GM19467 (cell line): ENCODE measurements at regions not wholly inside any gene's neighbourhood (a gene's known extent, or its start where the extent isn't known, plus 50 kb on each side); places are given as distances from the start of the nearest gene placed in this dataset.
"Not testable (repeated sequence)": the region's sequence is repeated elsewhere in the genome, so short reads cannot be mapped to it uniquely, and the experiment has no call there.

Experiments used
- ATAC-seq: cut with Tn5 transposase; IDR thresholded peaks from one replicate; pipeline ENCODE4 v1.9.1; 2021; ENCODE audit warnings: mild to moderate bottlenecking, moderate library complexity; ENCODE audit not compliant: unreplicated experiment

DNA sequence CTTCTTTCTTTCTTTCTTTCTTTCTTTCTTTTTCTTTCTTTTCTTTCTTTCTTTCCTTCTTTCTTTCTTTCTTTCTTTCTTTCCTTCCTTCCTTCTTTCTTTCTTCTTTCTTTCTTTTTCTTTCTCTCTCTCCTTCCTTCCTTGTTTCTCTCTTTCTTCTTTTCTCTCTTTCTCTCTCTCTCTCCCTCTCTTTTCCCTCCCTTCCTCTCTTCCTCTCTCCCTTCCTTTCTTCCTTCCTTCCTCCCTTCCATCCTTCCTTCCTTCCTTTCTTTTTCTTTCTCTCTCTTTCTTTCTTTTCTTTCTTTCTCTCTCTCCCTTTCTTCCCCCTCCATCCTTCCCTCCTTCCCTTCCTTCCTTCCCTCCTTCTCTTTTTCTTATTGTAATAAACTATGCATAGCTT lies 105.5 kb downstream of the ZBTB18 start:
- not testable (repeated sequence) for ATAC-seq

DNA sequence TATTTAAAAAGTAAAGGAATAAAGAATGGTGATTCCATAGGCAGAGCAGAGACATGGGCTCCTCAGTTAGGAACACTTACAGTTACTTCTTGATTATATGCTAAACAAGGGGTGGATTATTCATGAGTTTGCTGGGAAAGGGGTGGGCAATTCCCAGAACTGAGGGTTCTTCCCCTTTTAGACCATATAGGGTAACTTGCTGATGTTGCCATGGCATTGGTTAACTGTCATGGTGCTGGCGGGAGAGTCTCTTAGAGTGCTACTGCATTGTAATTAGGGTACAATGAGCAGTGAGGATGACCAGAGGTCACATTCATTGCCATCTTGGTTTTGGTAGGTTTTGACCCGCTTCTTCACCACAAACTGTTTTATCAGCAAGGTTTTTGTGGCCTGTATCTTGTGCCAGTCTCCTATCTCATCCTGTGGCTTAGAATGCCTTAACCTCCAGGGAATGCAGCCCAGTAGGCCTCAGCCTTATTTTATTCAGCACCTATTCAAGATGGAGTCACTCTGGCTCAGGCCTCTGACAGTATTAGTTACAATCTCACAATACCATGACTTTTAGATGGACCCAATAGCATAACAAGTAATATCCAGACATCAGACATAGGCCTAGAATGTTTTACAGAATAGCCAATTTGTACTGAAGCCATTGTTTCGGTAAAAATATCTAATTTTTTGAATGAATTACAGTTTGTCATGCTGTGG lies 106.8 kb downstream of the ZBTB18 start:
- ATAC-seq, result no peak

GRCh38 chr1:244159646-244160045 lies 108.6 kb downstream of the ZBTB18 start:
- no peak for ATAC-seq

DNA sequence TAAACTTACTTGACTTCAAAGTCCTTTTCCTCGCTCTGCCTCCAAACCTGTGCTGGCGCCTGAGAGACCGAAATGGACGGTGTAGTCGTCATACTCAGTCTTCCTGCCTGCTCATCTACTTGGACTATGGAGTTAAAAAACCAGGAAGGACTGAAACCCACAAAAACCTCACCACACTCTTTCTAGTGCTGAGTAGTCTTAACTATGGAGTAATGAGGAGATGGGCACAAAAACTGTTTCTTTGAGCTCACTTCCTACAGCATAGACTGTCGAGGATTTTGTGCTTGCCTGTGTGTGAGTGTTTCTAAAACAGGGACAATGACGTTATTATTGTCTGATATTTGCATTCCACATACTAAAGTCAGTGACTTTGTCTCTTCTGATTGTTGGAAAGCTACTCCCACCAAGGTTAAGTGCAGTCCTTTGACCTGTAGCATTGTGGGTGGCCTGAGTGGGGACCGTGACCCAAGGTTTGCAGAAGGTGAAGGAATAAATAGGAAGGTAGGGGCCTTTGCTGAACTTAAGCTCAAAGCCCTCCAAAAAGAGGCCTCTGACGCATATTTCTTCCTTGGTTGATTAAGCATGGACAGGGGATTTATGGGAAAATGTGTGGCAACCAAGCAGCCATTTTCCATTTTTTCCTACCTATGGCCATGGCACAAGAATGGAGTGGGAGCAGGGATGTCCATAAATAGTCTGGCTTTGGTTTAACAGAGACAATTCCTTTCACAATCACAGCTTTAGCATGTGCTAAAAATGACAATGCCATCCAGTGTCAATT lies 109.6 kb downstream of the ZBTB18 start:
- ATAC-seq, result no peak

DNA sequence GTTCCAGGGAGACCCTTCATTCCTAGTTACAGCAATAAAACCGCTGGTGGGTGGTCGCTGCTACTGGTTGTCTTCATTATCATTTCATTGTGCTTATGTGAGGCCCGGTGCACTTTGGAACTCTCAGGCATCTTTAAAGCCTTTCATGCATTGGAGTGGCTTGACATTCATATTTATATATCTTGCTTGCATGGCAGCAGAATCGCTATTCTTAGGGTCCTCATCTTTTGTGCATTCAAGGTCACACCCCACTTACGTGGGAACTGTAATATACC lies 110.1 kb downstream of the ZBTB18 start:
- no peak for ATAC-seq

- no peak for ATAC-seq
These were observed 111.9 kb downstream of the ZBTB18 start for GRCh38 chr1:244162786-244163530.

- no peak for ATAC-seq
These were observed 112.9 kb downstream of the ZBTB18 start for GRCh38 chr1:244163861-244164510.

DNA sequence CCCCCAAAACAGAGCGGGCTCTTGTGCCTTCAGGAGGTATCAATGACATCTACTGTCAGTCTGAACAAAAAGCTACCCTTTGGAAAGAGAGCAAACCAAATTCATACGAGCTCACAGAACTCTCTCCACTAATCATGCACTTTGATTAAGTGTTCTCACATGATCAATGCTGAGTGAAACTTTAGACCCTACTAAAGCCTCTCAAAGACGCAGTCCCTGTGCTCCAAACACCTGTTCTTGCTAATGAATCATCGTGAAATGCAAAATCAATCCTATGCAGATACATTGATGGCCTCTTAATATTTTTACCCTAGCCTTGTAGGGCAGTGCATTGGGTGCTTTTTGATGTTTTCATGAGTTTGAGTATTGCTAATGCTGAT lies 113.4 kb downstream of the ZBTB18 start:
- no peak for ATAC-seq

DNA sequence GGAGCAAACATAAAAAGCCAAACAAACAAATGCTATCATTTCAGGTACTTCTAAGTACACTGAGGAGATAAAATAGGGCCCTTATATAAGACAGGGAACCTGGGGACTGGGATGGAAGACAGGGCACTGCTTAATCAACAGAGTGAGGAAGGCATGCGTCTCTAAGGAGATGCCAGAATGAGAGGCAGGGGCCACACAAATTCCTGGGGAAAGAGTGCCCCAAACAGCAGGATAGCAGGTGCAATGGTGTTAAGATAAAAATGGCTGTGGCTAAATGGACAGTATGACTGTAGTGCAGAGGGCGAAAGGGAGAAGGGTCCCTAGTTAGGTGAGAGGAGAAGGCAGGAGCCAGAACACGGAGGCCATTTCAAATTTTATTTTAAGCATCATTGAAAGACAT lies 113.9 kb downstream of the ZBTB18 start:
- no peak for ATAC-seq

- no peak for ATAC-seq
These were observed 114.6 kb downstream of the ZBTB18 start for GRCh38 chr1:244165701-244166100.

GRCh38 chr1:244171241-244171985 lies 120.3 kb downstream of the ZBTB18 start:
- no peak for ATAC-seq

GRCh38 chr1:244173240-244173639 lies 122.2 kb downstream of the ZBTB18 start:
- ATAC-seq, result no peak

DNA sequence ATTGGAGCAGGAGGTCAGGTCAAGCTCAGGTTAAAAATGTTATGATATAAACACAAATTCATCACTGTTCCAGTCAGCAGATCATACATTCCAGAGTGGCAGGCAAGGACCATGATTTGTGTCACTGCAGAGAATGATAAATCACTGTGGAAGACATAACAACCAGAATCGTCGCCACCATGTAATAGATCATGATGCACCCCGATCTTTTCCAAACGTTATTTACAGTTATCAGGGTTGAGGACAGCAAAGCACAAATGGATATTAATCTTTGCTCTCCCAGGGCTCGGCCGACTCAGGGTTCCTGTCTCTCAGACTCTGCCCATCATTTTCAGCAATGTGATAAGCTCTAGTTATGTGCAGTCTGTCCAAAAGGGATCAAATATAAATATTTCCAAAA lies 122.7 kb downstream of the ZBTB18 start:
- ATAC-seq, result no peak

- ATAC-seq, result no peak
These were observed 123.9 kb downstream of the ZBTB18 start for GRCh38 chr1:244174922-244175521.

DNA sequence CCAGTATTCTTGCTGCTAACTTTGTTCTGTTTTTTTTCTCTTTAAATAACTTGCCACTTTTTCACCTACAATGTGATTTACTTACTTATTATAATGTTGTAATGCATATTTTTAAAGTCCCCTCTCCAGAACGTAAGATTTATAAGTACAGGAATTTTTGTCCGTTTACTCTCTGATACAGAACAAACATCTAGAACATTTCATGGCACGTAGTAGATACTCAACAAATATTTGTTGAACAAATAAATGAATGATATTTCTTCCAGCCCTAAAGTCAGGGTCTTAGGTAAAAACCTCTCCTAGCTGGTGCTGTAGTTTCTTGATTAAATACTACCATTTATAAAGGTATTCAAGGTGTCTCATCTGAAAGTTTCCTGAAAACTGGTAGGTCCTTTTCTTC lies 125.1 kb downstream of the ZBTB18 start:
- ATAC-seq, result no peak

GRCh38 chr1:244180256-244180655 lies 129.2 kb downstream of the ZBTB18 start:
- no peak for ATAC-seq

- ATAC-seq, result no peak
These were observed 130.8 kb downstream of the ZBTB18 start for GRCh38 chr1:244181867-244182266.

DNA sequence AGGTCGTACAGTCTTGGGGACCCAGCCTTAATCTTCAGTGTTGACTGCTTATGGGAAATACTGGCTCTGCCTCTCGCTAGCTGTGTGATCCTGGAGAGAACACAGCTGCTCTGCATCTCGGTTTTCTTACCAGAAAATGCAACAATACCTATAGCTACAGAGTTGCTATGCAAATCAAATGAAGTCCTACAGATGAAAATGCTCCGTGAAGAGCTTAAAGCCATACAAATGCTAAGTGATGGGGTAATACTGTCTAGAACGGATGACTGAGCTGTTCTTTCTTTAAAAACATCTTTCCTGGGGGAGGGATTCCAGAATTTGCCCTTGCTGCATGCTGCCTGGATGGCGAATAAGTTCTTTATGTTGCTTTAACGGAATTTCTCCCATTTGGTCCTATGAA lies 132.0 kb downstream of the ZBTB18 start:
- ATAC-seq, result no peak

GRCh38 chr1:244186372-244186771 lies 135.3 kb downstream of the ZBTB18 start:
- ATAC-seq, result no peak

DNA sequence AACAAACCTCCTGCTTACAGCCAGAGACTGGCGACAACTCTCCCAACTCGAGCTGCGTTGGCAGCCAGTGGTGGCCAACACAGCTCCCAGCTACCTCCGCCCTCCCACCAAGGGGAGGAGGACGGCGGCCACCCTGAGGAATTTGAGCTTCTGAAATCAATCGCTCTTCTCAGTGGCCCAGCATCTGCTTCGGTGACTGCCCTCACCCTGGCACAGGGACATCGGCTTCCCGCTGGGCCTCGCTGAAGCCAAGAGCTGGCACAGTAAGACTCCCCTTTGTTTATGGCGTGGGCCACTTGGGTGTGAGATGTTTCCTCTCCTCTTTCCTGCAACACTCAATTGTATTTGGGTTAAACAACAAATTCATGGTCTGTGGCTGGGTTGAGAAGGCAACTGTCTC lies 136.2 kb downstream of the ZBTB18 start:
- ATAC-seq, result no peak
